SU-DHL-6 (cell line): ENCODE measurements at regions not wholly inside any gene's neighbourhood (a gene's known extent, or its start where the extent isn't known, plus 50 kb on each side); places are given as distances from the start of the nearest gene placed in this dataset.

Experiments
- EZH2phosphoT487 ChIP-seq: fragments of 200-600 bp; sonication (generic), shearing (Covaris generic); conservative IDR thresholded peaks from 2 replicates; pipeline ENCODE4 v1.6.1; 2018; ENCODE audit warnings: mild to moderate bottlenecking, antibody characterized with exemption, low read length, moderate library complexity, mixed read lengths
- TF ChIP-seq, protein P1 (sequence below): fragments of 200-600 bp; sonication (generic); IDR thresholded peaks from one replicate; pipeline ENCODE4 v1.5.1; 2017; ENCODE audit warnings: antibody characterized with exemption, mild to moderate bottlenecking, low read length, moderate library complexity; ENCODE audit not compliant: insufficient read depth, poor library complexity, severe bottlenecking

DNA sequence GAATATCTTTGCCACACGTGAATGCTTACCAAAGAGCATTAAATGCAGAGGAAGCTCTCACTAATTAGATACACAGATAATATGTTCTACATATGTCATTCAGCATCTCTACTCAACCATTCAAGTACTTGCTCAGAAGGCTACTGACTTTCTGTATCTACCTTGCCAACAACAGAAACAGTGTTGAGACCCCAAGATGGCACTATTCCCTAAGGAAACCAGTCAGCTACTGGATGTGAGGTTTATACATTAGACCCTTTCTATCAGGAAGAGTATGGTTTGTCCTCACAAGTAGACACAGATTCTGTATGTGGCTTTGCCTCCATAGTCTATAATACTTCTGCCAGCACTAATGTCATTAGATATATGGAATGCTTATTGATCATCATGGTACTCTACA, 443.9 kb upstream of the INTU start:
- TF ChIP-seq, protein P1, sequence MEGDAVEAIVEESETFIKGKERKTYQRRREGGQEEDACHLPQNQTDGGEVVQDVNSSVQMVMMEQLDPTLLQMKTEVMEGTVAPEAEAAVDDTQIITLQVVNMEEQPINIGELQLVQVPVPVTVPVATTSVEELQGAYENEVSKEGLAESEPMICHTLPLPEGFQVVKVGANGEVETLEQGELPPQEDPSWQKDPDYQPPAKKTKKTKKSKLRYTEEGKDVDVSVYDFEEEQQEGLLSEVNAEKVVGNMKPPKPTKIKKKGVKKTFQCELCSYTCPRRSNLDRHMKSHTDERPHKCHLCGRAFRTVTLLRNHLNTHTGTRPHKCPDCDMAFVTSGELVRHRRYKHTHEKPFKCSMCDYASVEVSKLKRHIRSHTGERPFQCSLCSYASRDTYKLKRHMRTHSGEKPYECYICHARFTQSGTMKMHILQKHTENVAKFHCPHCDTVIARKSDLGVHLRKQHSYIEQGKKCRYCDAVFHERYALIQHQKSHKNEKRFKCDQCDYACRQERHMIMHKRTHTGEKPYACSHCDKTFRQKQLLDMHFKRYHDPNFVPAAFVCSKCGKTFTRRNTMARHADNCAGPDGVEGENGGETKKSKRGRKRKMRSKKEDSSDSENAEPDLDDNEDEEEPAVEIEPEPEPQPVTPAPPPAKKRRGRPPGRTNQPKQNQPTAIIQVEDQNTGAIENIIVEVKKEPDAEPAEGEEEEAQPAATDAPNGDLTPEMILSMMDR: no peak
- no peak for TF ChIP-seq EZH2phosphoT487
